ENCODE measurements at regions not wholly inside any gene's neighbourhood (a gene's known extent, or its start where the extent isn't known, plus 50 kb on each side); places are given as distances from the start of the nearest gene placed in this dataset.

GRCh38 chr12:123100882-123101281, 50.0 kb downstream of the PITPNM2 start:
- in situ Hi-C loops (cut with HindIII; ENCODE audit: low sequenced_read_pairs) = no loop called here

GRCh38 chr12:123100450-123100849, 50.4 kb downstream of the PITPNM2 start:
- in situ Hi-C loops (cut with HindIII; ENCODE audit: low sequenced_read_pairs) = no loop called here

GRCh38 chr12:123099560-123100192, 51.2 kb downstream of the PITPNM2 start:
- in situ Hi-C loops (cut with HindIII; ENCODE audit: low sequenced_read_pairs) = no loop called here

- in situ Hi-C loops (cut with HindIII; ENCODE audit: low sequenced_read_pairs) = no loop called here
Observed at GRCh38 chr12:123098780-123099179, 52.1 kb downstream of the PITPNM2 start.

- in situ Hi-C loops (cut with HindIII; ENCODE audit: low sequenced_read_pairs) = no loop called here
Observed at GRCh38 chr12:123097561-123098084, 53.3 kb downstream of the PITPNM2 start.

GRCh38 chr12:123096741-123097140, 54.1 kb downstream of the PITPNM2 start:
- in situ Hi-C loops (cut with HindIII; ENCODE audit: low sequenced_read_pairs) = no loop called here

GRCh38 chr12:123096182-123096581, 54.7 kb downstream of the PITPNM2 start:
- in situ Hi-C loops (cut with HindIII; ENCODE audit: low sequenced_read_pairs) = no loop called here

GRCh38 chr12:123095078-123095881, 55.6 kb downstream of the PITPNM2 start:
- in situ Hi-C loops (cut with HindIII; ENCODE audit: low sequenced_read_pairs) = no loop called here

GRCh38 chr12:123094349-123095077, 56.4 kb downstream of the PITPNM2 start:
- in situ Hi-C loops (cut with HindIII; ENCODE audit: low sequenced_read_pairs) = no loop called here

- in situ Hi-C loops (cut with HindIII; ENCODE audit: low sequenced_read_pairs) = no loop called here
Observed at GRCh38 chr12:123092866-123093265, 58.0 kb downstream of the PITPNM2 start.

GRCh38 chr12:123091230-123092150, 59.4 kb downstream of the PITPNM2 start:
- in situ Hi-C loops (cut with HindIII; ENCODE audit: low sequenced_read_pairs) = no loop called here

- in situ Hi-C loops (cut with HindIII; ENCODE audit: low sequenced_read_pairs) = no loop called here
Observed at GRCh38 chr12:123089631-123090353, 61.1 kb downstream of the PITPNM2 start.

- in situ Hi-C loops (cut with HindIII; ENCODE audit: low sequenced_read_pairs) = no loop called here
Observed at GRCh38 chr12:123089140-123089539, 61.8 kb downstream of the PITPNM2 start.

- in situ Hi-C loops (cut with HindIII; ENCODE audit: low sequenced_read_pairs) = no loop called here
Observed at GRCh38 chr12:123085730-123086487, 65.0 kb downstream of the PITPNM2 start.

- in situ Hi-C loops (cut with HindIII; ENCODE audit: low sequenced_read_pairs) = no loop called here
Observed at GRCh38 chr12:123085066-123085465, 65.8 kb downstream of the PITPNM2 start.

GRCh38 chr12:123083661-123084571, 67.0 kb downstream of the PITPNM2 start:
- in situ Hi-C loops (cut with HindIII; ENCODE audit: low sequenced_read_pairs) = no loop called here

- in situ Hi-C loops (cut with HindIII; ENCODE audit: low sequenced_read_pairs) = no loop called here
Observed at GRCh38 chr12:123080634-123081033, 70.3 kb downstream of the PITPNM2 start.

- in situ Hi-C loops (cut with HindIII; ENCODE audit: low sequenced_read_pairs) = no loop called here
Observed at GRCh38 chr12:123078531-123079155, 72.2 kb downstream of the PITPNM2 start.
